ENCODE measurements at regions not wholly inside any gene's neighbourhood (a gene's known extent, or its start where the extent isn't known, plus 50 kb on each side); places are given as distances from the start of the nearest gene placed in this dataset.
"Not testable (repeated sequence)": the region's sequence is repeated elsewhere in the genome, so short reads cannot be mapped to it uniquely, and the experiment has no call there.

DNA sequence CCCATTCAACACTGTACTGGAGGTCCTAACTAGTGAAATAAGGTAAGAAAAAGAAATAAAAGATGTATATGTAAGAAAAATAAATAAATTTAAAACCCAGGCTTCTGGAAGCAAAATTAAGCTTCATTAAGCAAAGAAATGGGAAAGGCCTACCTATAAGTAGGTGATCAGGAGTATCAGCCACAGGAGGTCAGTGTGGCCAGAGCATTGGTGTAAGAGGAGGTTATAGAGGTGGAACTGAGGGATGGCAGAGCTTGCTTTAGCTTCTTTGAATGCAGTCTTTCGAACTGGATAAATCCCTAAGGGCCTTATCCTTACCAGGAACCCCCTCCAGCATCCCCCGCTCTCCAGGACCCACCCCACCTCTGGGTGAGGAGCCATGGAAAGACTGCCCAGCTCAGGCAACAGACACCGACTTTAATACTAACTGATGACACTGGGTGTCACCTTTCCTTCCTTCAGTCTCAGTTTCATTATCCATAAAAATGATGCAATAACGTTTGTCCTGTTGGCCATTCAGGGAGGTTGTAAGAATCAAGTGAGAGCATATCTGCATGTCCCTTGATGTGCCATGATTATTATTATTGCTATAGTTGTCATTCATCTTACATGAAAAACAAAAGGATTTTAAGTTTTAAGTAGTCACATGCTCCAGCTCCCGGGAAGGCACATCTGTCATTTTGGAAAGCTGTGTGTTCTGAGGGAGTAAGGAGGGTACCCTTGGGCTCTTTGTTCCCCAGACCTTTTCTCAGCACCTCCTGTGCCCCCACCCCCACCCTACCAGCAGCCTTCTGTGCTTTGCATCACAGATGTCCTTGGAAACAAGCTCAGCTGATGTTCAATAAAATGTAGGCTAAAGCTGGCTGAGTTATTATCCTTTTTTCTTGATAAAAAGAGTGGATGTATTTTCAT is 50.8 kb upstream of the CTNNA1 start:
- no peak for DNase-seq (ENCODE audit: low spot score)

DNA sequence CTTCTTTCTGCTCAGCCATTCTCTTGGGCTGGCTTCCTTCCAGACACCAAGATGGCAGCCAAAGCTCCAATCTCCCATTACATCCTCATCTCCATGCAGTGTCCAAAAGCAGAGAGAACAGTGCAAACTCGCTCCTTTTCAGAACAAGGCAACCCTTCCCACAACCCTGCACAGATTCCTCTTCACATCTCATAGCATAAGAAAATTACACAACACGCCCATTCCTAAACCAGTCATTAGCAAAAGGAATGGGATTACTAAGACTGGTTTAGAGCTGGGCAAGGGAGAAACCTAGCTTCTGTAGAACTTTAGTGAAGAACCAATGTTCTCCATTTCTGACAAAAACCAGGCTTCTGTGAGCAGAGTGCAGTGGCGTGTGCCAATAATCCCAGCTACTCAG is 51.5 kb upstream of the CTNNA1 start:
- no peak for DNase-seq (ENCODE audit: low spot score)

DNA sequence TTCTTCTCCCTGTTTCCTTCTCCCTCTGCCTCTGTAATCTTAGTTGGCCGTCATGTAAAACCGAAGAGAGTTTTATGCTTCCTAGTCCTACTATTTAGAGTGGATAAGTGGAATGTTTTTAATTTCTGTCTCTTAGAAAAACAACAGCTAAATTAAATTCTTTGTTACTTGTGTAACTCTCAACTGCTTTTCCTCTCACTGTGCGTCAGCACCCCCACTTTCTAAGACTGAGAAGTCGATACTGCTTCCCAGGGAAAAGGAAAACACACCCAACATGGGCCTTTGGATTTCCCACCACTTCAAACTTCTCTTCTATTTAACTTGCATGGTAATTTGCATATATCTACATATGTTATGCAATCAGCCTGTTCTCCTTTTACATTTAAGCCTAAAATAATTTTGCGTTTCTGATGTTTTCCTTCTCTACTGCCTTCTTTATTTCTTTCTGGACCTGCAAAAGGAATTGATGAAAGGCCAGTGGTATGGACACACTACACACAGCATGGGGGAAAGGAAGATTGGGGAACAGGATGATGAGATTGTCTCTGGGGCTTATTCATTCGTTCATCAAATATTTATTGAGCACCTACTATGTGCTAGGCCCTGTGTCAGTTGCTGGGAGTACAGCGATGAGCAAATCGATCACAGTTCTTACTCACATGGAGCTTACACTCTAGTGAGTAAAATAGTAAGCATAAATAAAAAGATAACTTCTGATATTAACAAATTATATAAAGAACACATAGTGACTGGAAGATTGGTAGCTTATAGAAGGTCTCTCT is 52.5 kb upstream of the CTNNA1 start:
- no peak for DNase-seq (ENCODE audit: low spot score)

DNA sequence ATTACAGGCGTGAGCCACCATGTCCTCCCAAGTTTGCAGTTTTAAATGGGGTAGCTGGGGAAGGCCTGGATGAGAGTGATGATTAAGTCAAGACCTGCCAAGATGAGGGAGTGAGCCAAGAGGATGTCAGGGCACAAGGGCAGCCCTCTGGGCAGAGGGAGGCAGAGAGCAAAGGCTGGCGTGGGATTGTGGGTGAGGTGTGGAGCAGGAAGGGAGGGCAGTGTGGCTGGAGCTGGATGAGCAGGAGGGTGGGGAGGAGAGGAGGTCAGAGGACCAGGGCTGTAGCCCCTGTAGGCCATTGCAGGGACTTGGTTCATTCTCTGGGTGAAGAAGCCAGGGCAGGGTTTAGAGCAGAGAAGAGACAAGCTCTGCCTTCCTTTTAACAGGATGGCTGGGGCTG is 53.7 kb upstream of the CTNNA1 start:
- DNase-seq (ENCODE audit: low spot score), result no peak

DNA sequence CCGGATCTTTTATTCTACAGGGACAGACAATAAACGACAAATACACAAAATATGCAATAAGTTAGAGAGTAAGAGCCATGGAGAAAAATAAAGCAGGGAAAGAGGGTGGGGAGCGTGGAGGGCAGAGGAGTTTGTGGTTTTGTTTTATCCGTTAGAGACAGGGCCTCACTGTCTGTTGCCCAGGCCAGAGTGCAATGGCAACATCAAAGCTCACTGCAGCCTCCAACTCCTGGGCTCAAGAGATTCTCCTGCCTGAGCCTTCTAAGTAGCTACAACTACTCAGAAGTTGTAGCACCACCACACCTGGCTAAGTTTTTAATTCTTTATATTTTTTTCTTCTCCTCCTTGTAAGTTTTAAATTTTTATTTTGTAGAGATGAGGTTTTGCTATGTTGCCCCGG is 54.5 kb upstream of the CTNNA1 start:
- no peak for DNase-seq (ENCODE audit: low spot score)

DNA sequence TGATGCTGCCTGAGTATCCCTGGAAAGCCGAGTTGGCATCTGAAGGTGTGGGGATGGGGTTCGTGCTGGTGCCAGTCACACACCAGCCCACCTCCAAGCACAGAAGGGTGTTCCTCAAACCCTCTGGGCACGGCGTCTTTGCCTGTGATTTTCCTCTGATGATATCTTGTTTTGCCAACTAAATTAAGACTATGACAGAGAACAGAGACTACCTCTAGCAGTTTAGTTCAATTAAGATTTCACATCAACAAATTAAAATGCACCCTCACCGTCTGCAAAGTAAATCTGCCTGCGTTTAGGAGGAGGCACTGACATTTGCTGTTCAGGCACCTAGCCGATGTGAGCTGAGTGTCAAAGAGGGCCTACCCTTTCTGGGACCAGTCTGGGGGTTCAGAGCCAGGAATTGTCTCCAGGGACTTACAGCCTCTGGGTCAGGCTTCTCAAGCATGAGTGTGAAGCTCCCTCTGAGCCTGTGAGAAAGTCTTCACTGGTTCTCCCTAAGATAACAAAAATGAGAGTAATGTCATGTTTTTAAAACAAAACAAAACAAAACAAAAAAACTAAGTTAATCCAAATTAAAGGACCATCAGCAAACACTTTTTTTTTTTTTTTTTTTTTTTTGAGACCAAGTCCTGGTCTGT is 55.4 kb upstream of the CTNNA1 start:
- no peak for DNase-seq (ENCODE audit: low spot score)

DNA sequence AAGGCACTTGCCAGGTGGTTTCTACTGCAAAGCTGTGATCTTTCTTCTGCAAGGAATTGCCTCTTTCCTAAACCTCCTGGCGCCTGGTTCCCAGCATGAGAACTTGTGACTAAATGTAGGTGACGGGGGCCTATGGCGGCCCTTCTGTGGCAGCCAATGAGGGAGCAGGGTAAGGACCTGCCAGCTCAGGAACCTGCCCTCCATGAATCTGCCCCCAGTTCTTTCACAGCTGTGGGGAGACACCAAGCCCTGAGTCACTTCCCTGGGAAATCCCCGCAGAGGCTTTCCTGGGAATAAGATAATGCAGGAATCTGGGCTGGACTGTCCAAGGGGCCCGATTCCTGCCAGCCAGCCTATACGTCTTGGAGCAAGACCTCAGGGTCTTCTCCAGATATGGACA is 56.7 kb upstream of the CTNNA1 start:
- peak; percentile 21 for DNase-seq (ENCODE audit: low spot score)

DNA sequence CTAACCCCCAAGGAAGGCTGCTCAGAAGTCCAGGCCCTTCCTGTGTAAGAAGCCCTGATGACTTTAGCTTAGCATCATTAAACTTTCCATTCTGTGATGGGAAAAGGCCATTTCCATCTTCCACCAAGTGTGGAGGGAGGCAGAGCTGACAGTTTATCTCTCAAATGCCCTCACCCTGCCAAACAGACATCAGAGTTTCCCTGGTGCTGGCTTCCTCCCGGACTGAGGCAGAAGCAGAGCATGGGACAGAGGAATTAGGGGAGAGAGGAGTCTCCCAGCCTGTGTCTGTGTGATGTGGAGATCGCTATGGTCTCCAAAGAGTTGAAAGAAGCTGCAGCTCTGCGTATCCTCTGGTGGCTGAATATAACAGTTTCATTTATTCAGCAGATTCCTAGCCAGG is 57.4 kb upstream of the CTNNA1 start:
- no peak for DNase-seq (ENCODE audit: low spot score)

DNA sequence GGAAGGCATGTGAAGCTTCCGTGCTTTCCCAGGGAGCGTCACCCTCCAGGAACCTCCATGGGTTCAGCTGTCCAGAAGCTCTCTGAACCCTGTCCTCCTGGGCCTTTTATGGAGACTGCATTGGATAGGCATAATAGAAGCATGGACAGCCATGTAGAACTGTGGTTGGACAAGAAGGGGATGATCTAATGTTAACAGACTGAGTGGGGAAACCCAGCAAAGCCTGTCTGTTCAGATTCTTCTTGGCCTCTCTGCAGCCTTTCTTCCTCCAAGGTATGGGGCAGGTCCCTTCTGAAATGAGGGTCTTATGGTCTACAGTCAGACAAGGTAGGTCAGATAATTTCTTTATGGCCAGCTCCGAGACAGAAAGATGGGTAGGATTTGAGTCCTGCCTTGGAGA is 59.1 kb upstream of the CTNNA1 start:
- DNase-seq (ENCODE audit: low spot score), result no peak

- no peak for DNase-seq (ENCODE audit: low spot score)
Measured at GRCh38 chr5:138692370-138692769, 60.9 kb upstream of the CTNNA1 start.

DNA sequence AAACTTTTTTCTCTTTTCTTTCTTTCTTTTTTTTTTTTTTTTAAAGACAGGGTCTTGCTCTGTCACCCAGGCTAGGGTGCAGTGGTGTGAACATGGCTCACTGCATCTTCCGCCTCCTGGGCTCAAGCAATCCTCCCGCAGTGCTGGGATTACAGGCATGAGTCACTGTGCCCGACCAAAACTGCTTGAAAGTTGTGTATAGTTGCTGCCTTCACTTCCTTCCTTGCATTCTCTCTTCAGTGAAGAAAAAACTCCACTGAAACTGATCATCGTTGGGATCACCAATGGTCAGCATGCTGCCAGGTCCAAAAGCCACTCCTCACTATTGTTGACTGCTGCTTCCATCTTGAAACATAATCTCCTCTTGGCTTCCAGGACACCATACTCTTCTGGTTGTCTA is 66.6 kb upstream of the CTNNA1 start:
- no peak for DNase-seq (ENCODE audit: low spot score)

- DNase-seq (ENCODE audit: low spot score), result no peak
Measured at GRCh38 chr5:138685193-138685745, 68.0 kb upstream of the CTNNA1 start.

- DNase-seq (ENCODE audit: low spot score), result not testable (repeated sequence)
Measured at GRCh38 chr5:138682462-138682861, 70.8 kb upstream of the CTNNA1 start.

- not testable (repeated sequence) for DNase-seq (ENCODE audit: low spot score)
Measured at GRCh38 chr5:138678826-138679225, 74.4 kb upstream of the CTNNA1 start.

GRCh38 chr5:138677782-138678181 is 75.4 kb upstream of the CTNNA1 start:
- no peak for DNase-seq (ENCODE audit: low spot score)

GRCh38 chr5:138676556-138677193 is 76.5 kb upstream of the CTNNA1 start:
- DNase-seq (ENCODE audit: low spot score), result no peak

- DNase-seq (ENCODE audit: low spot score), result no peak
Measured at GRCh38 chr5:138676002-138676401, 77.2 kb upstream of the CTNNA1 start.

DNA sequence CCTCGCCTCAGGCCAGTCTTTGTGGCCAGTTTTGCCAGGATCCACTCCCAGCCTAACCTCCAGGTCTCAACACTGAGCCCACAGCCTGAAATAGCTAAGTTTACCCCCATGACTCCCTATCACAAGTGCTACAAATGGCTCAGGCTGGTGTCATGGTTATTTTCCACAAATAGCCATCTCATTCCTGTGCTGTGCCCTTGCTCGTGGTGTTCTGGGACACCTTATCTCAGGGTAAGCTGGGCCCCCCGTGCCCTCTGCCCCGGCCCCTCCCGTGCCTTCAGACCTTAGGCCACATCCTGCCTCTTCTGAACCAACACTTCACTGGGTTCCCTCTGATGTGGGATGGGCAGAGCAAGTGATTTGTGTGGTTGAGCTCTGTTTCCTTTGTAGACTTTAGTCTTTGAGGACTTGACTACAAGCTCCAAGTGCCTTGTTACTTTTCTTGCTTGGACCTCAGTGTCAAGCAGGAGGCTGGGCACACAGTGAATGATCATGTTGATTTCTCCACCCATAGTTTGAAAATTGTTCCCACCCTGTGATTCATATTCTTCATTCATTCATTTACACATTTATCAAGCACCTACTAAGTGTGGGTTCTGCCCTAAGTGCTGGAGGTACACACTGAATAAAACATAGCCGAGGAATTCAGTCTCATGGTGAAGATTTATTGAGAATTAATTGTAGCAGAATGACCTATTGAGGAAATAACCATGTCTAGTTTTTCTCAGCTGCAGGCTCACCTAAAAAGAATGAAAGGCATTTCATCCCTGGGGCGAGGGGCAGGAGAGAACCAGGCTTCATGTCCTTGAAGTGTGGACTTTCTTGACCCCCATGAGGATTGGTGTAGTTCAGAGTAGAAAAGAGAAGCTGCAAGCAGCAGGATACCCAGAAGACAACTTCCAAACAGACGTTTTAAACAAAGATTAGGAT is 84.5 kb upstream of the CTNNA1 start:
- DNase-seq (ENCODE audit: low spot score), result no peak

DNA sequence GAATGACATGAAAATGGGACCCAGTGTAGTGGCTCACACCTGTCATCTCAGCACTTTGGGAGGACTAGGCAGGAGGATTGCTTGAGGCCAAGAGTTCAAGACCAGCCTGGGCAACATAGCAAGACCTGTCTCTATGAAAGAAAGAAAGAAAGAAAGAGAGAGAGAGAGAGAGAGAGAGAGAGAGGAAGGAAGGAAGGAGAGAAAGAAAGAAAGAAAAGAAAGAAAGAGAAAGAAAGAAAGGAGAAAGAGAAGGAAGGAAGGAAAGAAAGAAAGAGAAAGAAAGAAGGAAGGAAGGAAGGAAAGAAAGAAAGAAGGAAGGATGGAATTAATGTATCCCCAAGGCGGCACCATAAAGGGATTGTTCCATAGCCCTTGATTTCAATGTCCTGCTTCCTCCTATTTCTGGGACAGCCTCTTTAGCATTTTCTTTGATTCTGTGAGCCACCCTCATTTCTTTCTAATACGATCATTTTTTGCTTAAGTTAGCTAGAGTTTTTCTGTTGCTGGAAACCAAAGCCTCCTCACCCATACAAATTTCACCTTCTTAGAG is 85.4 kb upstream of the CTNNA1 start:
- not testable (repeated sequence) for DNase-seq (ENCODE audit: low spot score)

DNA sequence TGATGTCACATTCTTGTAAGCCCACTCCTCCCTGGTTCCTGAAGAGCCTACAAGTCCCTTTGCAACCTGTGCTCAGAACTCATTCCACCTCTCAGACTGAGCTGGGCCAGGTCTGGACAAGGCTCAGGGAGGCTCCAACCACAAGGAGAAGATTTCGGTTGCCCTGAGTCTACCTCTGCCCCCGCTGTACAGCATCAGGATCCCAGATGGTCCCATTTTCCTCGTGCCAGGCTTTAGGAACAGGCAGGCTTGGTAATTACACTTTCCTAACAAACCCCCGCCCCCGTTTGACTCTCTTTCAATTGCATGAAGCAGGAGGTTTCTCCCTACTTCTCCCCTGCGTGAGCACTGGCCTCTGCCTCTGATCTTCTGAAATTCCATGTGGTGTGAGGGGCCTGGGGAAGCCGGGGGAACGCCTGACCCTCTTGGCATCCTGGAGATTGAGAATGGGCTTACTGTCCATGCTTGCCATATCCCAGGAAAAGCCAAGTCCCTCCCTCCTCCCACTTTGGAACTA is 86.9 kb upstream of the CTNNA1 start:
- no peak for DNase-seq (ENCODE audit: low spot score)
